Endothelial cell of umbilical vein (primary cell): ENCODE measurements at regions not wholly inside any gene's neighbourhood (a gene's known extent, or its start where the extent isn't known, plus 50 kb on each side); places are given as distances from the start of the nearest gene placed in this dataset.

Experiments used
- BruUV-seq: library from RNA; stranded (reverse); fragments of 400-500 nt; replicated peaks from 2 replicates; lab custom pipeline; 2021; lab: Mats Ljungman, UMichigan
- CTCF ChIA-PET: fragments of 300-600, 350-600 bp; sonication (Branson Sonifier 250); formaldehyde crosslinking; loops from one replicate; lab custom pipeline; 2021; ENCODE audit warnings: antibody characterized with exemption, inconsistent platforms; lab: Charles Lee
- POLR2A ChIA-PET: fragments of 300-600, 350-600 bp; sonication (Branson Sonifier 250); formaldehyde crosslinking; loops from one replicate; lab custom pipeline; 2021; ENCODE audit warnings: antibody characterized with exemption, inconsistent platforms; lab: Charles Lee
- DNase-seq: peaks from one replicate; pipeline ENCODE4 v3.0.0-alpha.2; 2011; ENCODE audit warnings: low read depth, low spot score
- FAIRE-seq: peaks from 2 replicates; lab custom pipeline; 2011; peaks lifted over from hg19 to GRCh38; lab: Jason Lieb, UNC
- H2AFZ ChIP-seq: 2 replicates; pipeline ENCODE4 v1.6.0; 2012; ENCODE audit warnings: low read depth, low read length, control low read depth, inconsistent platforms
- H3K27ac ChIP-seq: 2 replicates; pipeline ENCODE4 v1.5.1; 2011; ENCODE audit warnings: low read depth, mild to moderate bottlenecking, control low read depth, low read length, moderate library complexity; ENCODE audit not compliant: insufficient read depth
- H3K27me3 ChIP-seq, 2 experiments: 2 replicates each; pipeline versions ENCODE4 v1.6.0 to v1.6.1; 2011; ENCODE audit warnings: low read length in 2 of 2, mixed read lengths in 1 of 2; ENCODE audit not compliant: control insufficient read depth in 2 of 2, insufficient read depth in 2 of 2
- H3K36me3 ChIP-seq, 2 experiments: 2 replicates in 1 of 2; 3 replicates in 1 of 2; pipeline ENCODE4 v1.5.1; 2011; ENCODE audit warnings: low read length in 2 of 2, mild to moderate bottlenecking in 1 of 2, moderate library complexity in 1 of 2; ENCODE audit not compliant: control insufficient read depth in 2 of 2, insufficient read depth in 2 of 2; ENCODE audit errors: extremely low read depth in 1 of 2
- H3K4me1 ChIP-seq: 3 replicates; pipeline ENCODE4 v1.5.1; 2011; ENCODE audit warnings: mild to moderate bottlenecking, low read length; ENCODE audit not compliant: control insufficient read depth, insufficient read depth; ENCODE audit errors: extremely low read depth
- H3K4me2 ChIP-seq: 2 replicates; pipeline ENCODE4 v1.6.1; 2011; ENCODE audit warnings: low read length, control low read depth, mixed read lengths; ENCODE audit not compliant: insufficient read depth
- H3K4me3 ChIP-seq, 3 experiments: fragments of 200-600 bp in 1 of 3; sonication (generic), shearing (Covaris generic) in 1 of 3; replicated peaks in 1 of 3; 2 replicates each; pipeline ENCODE4 v1.5.1; 2011 to 2016; ENCODE audit warnings: control low read depth in 3 of 3, low read length in 3 of 3, mild to moderate bottlenecking in 2 of 3, inconsistent platforms in 1 of 3, low read depth in 1 of 3, moderate library complexity in 1 of 3; ENCODE audit not compliant: insufficient read depth in 1 of 3
- H3K79me2 ChIP-seq: 2 replicates; pipeline ENCODE4 v1.6.0; 2012; ENCODE audit warnings: low read length, inconsistent platforms; ENCODE audit not compliant: control insufficient read depth, insufficient read depth
- H3K9ac ChIP-seq: replicated peaks from 2 replicates; pipeline ENCODE3; 2011; ENCODE audit warnings: low read length, control low read depth; ENCODE audit not compliant: insufficient read depth; ENCODE audit errors: extremely low read depth
- H3K9me1 ChIP-seq: replicated peaks from 3 replicates; pipeline ENCODE4 v1.6.0; 2011; ENCODE audit warnings: mild to moderate bottlenecking, low read length; ENCODE audit not compliant: control insufficient read depth, insufficient read depth; ENCODE audit errors: extremely low read depth
- H3K9me3 ChIP-seq: replicated peaks from 2 replicates; pipeline ENCODE4 v1.5.1; 2012; ENCODE audit warnings: low read length, inconsistent platforms; ENCODE audit not compliant: control insufficient read depth, insufficient read depth
- H4K20me1 ChIP-seq: replicated peaks from 2 replicates; pipeline ENCODE3; 2011; ENCODE audit warnings: mild to moderate bottlenecking, low read length; ENCODE audit not compliant: control insufficient read depth, insufficient read depth; ENCODE audit errors: extremely low read depth
- CTCF ChIP-seq, 2 donors: IDR thresholded peaks; 1 replicate in 1 of 2; 2 replicates in 1 of 2; pipeline ENCODE4 v1.5.1; 2011; ENCODE audit warnings: low read length in 2 of 2, mild to moderate bottlenecking in 2 of 2, moderate library complexity in 2 of 2, control low read depth in 1 of 2, inconsistent platforms in 1 of 2, low read depth in 1 of 2; ENCODE audit not compliant: insufficient read depth in 1 of 2; ENCODE audit errors: extremely low read depth in 1 of 2
- EZH2 ChIP-seq: IDR thresholded peaks from 2 replicates; pipeline ENCODE4 v1.6.1; 2012; ENCODE audit warnings: borderline replicate concordance, low read depth, mild to moderate bottlenecking, moderate library complexity, low read length, inconsistent platforms; ENCODE audit not compliant: severe bottlenecking
- FOS ChIP-seq: IDR thresholded peaks from 2 replicates; pipeline ENCODE4 v1.6.1; 2011; ENCODE audit warnings: mild to moderate bottlenecking, low read length, moderate library complexity, borderline replicate concordance; ENCODE audit not compliant: insufficient read depth
- GATA2 ChIP-seq: IDR thresholded peaks from 2 replicates; pipeline ENCODE4 v1.7.0; 2011; ENCODE audit warnings: low read depth, mild to moderate bottlenecking, moderate library complexity, mixed read lengths, low read length; ENCODE audit not compliant: insufficient read length, insufficient read depth
- JUN ChIP-seq: IDR thresholded peaks from 2 replicates; pipeline ENCODE4 v1.6.1; 2011; ENCODE audit warnings: borderline replicate concordance, low read depth; ENCODE audit not compliant: insufficient read length, insufficient read depth
- MAX ChIP-seq: IDR thresholded peaks from 2 replicates; pipeline ENCODE4 v1.6.1; 2011; ENCODE audit not compliant: insufficient read depth, insufficient read length
- MYC ChIP-seq: IDR thresholded peaks from one replicate; pipeline ENCODE4 v1.6.1; 2011; ENCODE audit warnings: mild to moderate bottlenecking, low read depth, low read length
- POLR2A ChIP-seq: IDR thresholded peaks from 2 replicates; pipeline ENCODE4 v1.6.1; 2012; ENCODE audit warnings: low read depth, mild to moderate bottlenecking, control low read depth, low read length
- POLR2AphosphoS5 ChIP-seq: IDR thresholded peaks from 2 replicates; pipeline ENCODE4 v1.6.1; 2012; ENCODE audit warnings: low read depth, mild to moderate bottlenecking, control low read depth, low read length, moderate library complexity; ENCODE audit not compliant: insufficient read depth
- dilution Hi-C: fragments of 300-500 bp; cut with MboI; formaldehyde crosslinking; loops from one replicate; pipeline ENCODE4 v1.15.0; 2019; ENCODE audit warnings: low sequenced_read_pairs; ENCODE audit not compliant: extremely low pct_ligation_motif_present
- intact Hi-C: fragments of 100-400 bp; cut with micrococcal nuclease; formaldehyde crosslinking; loops from one replicate; pipeline ENCODE4 v1.10.0; 2022

DNA sequence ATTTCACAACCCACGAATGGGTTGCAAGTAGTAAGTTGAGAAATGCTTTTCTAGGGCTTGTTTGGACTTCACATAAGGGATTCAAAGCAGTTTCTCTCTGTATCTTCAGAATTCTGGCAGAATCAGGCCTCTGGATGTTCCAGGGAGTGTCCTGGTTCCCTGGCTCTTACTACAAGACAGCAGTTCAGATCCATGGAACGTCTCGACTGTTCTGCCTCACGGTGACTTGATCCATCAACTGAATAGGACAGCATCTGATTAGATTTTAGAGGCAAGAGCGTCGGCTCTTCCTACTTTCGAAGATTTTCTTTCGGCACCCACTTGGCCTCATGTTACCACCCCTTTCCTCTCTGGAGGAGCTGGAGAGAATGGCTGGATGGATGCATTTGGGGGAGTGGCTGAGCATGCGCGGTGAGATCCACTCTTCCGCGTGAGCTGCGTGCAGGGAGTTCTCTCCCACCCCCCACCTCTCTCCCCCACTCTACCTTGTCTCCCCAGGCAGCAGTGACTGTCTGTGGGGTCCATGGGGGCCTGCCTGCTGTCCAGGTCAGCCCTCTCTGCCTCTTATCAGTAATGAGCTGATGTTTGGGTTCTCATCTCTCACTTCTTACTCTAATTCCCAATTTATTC lies 132.5 kb downstream of the VAPA start:
- no TSS peak for BruUV-seq
- dilution Hi-C loops = no loop called here

More for the DNA sequence above, 132.5 kb downstream of the VAPA start:
- no peak for TF ChIP-seq MAX
- TF ChIP-seq MYC = no peak
- no peak for TF ChIP-seq EZH2
- no peak for TF ChIP-seq GATA2
- no peak for TF ChIP-seq POLR2A
- TF ChIP-seq CTCF (IDR thresholded peaks at IDR 0.05; ENCODE audit: extremely low read depth in 1 of 2, insufficient read depth in 1 of 2, low read depth in 1 of 2, low read length in 2 of 2) = no peak
- TF ChIP-seq FOS = no peak
- no peak for TF ChIP-seq POLR2AphosphoS5
- TF ChIP-seq JUN = no peak
- Histone ChIP-seq H4K20me1 (no peaks in the 10 kb centered on the region), H3K79me2 (no peaks in the 10 kb centered on the region), H3K9me1 (no peaks in the 10 kb centered on the region), H3K27ac (no peak overlapping the region), H3K9me3 (no peaks in the 10 kb centered on the region), H2AFZ (no peak overlapping the region), H3K4me2 (no peak overlapping the region), H3K9ac (no peak overlapping the region), H3K4me1 (no peaks in the 10 kb centered on the region), H3K36me3 (no peaks in the 10 kb centered on the region), H3K4me3 (no peak overlapping the region), H3K27me3 (no peaks in the 10 kb centered on the region)
- ChIA-PET POLR2A (no interaction called here), CTCF (no interaction called here)
- DNase-seq (no peak), FAIRE-seq (no peak)
- intact Hi-C loops = no loop called here
